GM18508 (cell line): ENCODE measurements at regions not wholly inside any gene's neighbourhood (a gene's known extent, or its start where the extent isn't known, plus 50 kb on each side); places are given as distances from the start of the nearest gene placed in this dataset.

Source experiments
- ATAC-seq: cut with Tn5 transposase; IDR thresholded peaks from one replicate; pipeline ENCODE4 v1.9.1; 2021; ENCODE audit warnings: moderate number of reproducible peaks; ENCODE audit not compliant: insufficient read depth, unreplicated experiment

GRCh38 chr2:16138811-16139662 is 198.7 kb downstream of the MYCN start:
- no peak for ATAC-seq

GRCh38 chr2:16137080-16137755 is 196.9 kb downstream of the MYCN start:
- no peak for ATAC-seq

GRCh38 chr2:16136461-16137035 is 196.2 kb downstream of the MYCN start:
- ATAC-seq: no peak

- ATAC-seq: no peak
Measured at GRCh38 chr2:16135913-16136310, 195.6 kb downstream of the MYCN start.

- no peak for ATAC-seq
Measured at GRCh38 chr2:16135196-16135912, 195.0 kb downstream of the MYCN start.

- ATAC-seq: no peak
Measured at GRCh38 chr2:16134436-16135165, 194.3 kb downstream of the MYCN start.

GRCh38 chr2:16130906-16131400 is 190.6 kb downstream of the MYCN start:
- ATAC-seq: no peak

DNA sequence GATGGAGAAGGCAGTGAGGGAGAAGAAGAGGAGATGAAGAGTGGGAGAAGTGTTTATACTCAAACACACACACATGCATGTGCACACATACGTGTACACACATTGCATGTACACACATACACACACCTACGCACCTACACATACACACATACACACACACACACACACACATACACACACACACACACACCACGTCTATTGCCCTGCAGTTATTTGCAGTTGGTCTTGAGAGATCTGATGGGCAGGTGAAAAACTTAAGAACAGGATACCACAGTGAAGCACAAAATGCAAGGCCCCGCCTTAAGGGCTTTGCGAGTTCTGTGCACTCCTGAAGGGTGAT is 190.2 kb downstream of the MYCN start:
- ATAC-seq: no peak

- no peak for ATAC-seq
Measured at GRCh38 chr2:16129716-16130540, 189.6 kb downstream of the MYCN start.

- no peak for ATAC-seq
Measured at GRCh38 chr2:16128746-16129610, 188.6 kb downstream of the MYCN start.

- ATAC-seq: no peak
Measured at GRCh38 chr2:16127958-16128357, 187.6 kb downstream of the MYCN start.

DNA sequence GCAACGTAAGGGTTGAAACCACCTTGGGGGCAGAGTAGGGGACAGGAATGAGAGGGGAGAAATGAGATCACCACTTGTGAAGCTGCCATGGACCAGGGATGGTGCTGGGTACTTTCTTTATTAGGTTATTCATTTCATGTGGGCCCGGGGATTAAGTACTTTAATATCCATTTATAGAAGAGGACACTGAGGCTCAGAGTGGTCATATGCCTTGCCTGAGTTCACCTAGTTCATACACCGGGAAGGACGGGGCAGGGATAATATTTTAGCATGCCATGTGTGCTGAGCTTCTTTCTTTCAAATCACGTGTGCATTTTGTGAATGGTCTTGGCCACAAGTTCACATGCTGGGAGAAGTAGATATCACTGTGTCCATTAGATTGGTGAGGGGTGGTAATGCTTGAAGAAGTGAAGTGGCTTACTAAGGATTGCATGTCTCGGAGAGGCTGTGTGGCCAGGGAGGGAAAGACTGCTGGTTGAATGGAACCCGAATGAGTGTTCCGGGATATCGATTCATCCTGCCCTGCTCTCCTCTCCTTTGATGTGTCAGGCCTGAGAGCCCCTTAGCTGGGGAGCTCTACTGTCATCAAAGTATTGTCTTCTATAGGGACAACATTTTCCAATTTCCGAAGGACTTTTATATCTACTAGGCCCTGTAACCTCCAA is 187.1 kb downstream of the MYCN start:
- ATAC-seq: no peak

DNA sequence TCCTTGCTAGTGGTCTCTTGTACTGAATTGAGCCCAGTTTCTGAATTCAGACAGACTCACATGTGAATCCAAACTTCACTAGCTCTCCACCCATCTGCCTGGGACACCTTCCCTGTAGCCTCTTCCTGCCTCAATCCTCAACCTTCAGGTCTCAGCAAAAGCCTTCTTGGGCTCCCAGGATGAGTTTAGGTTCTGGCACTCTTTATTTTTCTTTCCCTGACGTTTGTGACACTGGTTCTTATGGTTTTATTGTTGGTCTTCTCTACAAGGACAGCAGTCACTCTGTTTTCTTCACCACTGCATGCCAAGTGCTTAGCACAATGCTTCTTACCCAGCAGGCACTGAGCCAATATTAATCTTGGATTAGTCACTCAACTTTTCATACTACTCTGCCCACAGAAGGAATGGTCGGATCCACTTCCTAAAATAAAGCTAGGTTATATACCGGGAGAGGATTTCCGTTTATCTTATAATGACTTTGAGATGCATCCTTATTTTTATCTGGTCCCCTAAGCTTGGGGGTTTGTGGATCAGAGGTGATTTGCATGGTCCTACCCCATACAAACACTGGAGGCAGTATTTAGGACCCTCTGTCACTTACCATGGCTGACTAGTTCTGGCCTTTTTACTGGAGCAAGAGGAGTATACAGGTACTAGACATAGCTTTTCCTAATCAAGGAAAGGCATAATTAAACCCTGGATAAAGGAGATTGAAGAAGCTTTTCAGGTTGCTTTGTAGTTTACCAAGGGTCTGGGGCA is 186.3 kb downstream of the MYCN start:
- no peak for ATAC-seq

DNA sequence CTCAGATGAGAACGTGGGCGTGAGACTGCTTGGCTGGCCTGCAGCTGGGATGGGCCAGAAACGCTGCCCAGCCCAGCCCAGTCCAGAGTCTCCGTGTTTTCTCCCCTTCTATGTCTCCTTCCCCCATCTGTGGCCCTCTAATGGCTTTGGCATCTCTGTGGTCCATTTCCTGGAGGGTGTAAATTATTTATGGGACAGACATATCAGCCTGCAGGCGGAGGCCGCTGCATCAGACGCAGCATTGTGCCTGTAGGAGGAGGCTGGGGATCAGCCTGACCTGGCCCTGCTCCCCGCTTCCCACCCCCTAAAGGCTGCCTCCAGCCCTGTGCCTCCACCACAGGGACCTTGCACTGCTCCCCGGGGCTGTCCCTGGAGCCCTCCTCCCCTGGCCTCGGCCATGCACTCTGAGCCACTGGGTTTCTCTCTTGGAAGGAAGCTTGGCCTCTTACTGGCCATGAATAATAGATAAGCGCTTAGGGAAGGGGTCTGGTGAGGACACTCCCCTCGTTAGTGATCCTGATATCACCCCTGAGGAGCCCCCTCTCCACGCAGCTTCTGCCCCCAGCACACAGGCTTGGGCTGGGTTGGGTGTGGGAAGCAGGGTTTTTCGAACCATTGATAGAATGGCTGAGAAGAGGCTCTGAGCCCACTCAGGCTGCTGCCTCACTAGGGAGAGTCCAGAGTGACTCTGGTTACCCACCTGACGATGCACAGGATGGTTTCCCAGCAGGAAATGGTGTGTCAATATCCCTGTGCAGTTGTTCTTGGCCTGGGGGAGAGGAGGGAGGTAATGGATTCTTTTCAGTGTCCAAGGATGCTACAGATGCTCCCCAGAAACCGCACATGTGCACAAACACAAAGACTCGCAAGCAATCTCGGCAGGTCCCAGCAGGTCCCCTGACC is 185.5 kb downstream of the MYCN start:
- ATAC-seq: no peak

GRCh38 chr2:16124881-16125613 is 184.7 kb downstream of the MYCN start:
- ATAC-seq: no peak
